ENCODE measurements at regions not wholly inside any gene's neighbourhood (a gene's known extent, or its start where the extent isn't known, plus 50 kb on each side); places are given as distances from the start of the nearest gene placed in this dataset.

DNA sequence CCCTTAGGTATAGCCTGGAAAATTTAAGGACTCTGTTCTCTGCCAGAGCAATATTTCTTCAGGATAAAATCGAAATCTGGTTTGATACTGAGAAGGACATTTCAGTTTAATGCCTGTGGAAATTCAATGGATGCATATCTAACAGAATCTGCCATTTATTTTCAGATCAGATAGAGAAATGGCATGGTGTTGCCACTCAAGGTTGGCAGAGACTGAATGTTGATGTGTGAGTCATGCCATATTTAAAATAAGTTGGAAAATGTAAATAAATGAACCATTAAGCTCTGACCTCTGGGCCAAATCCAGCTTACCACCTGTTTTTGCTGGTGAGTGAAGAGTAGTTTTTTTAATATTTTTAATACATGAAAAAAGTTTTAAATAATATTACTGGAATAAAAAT, 594.6 kb downstream of the DOK5 start:
- TF ChIP-seq TAF1 (IDR thresholded peaks at IDR 0.05; ENCODE audit: low read depth) (no peak), RAD21 (IDR thresholded peaks at IDR 0.05; ENCODE audit: low read depth) (no peak), CREB1 (IDR thresholded peaks at IDR 0.05; ENCODE audit: low read depth) (no peak), YY1 (IDR thresholded peaks at IDR 0.05; ENCODE audit: low read depth) (no peak), EGR1 (IDR thresholded peaks at IDR 0.05) (no peak)
- TF ChIP-seq, protein P1, sequence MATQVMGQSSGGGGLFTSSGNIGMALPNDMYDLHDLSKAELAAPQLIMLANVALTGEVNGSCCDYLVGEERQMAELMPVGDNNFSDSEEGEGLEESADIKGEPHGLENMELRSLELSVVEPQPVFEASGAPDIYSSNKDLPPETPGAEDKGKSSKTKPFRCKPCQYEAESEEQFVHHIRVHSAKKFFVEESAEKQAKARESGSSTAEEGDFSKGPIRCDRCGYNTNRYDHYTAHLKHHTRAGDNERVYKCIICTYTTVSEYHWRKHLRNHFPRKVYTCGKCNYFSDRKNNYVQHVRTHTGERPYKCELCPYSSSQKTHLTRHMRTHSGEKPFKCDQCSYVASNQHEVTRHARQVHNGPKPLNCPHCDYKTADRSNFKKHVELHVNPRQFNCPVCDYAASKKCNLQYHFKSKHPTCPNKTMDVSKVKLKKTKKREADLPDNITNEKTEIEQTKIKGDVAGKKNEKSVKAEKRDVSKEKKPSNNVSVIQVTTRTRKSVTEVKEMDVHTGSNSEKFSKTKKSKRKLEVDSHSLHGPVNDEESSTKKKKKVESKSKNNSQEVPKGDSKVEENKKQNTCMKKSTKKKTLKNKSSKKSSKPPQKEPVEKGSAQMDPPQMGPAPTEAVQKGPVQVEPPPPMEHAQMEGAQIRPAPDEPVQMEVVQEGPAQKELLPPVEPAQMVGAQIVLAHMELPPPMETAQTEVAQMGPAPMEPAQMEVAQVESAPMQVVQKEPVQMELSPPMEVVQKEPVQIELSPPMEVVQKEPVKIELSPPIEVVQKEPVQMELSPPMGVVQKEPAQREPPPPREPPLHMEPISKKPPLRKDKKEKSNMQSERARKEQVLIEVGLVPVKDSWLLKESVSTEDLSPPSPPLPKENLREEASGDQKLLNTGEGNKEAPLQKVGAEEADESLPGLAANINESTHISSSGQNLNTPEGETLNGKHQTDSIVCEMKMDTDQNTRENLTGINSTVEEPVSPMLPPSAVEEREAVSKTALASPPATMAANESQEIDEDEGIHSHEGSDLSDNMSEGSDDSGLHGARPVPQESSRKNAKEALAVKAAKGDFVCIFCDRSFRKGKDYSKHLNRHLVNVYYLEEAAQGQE (IDR thresholded peaks at IDR 0.05; ENCODE audit: low read depth): no peak
- TF ChIP-seq, protein P2, sequence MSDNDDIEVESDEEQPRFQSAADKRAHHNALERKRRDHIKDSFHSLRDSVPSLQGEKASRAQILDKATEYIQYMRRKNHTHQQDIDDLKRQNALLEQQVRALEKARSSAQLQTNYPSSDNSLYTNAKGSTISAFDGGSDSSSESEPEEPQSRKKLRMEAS (IDR thresholded peaks at IDR 0.05): no peak
